Fibroblast of lung (primary cell): ENCODE measurements at regions not wholly inside any gene's neighbourhood (a gene's known extent, or its start where the extent isn't known, plus 50 kb on each side); places are given as distances from the start of the nearest gene placed in this dataset.

Experiments
- DNase-seq, 2 donors: peaks; one replicate each; pipeline versions ENCODE4 v3.0.0 to v3.0.0-alpha.2; 2010; ENCODE audit warnings: low read depth in 2 of 2
- H2AFZ ChIP-seq: 2 replicates; pipeline ENCODE4 v1.5.1; 2012; ENCODE audit warnings: low read length, control low read depth, inconsistent platforms
- H3K27ac ChIP-seq: 2 replicates; pipeline ENCODE4 v1.5.1; 2011; ENCODE audit warnings: low read length, control low read depth; ENCODE audit not compliant: insufficient read depth
- H3K27me3 ChIP-seq: 2 replicates; pipeline ENCODE4 v1.5.1; 2011; ENCODE audit warnings: mild to moderate bottlenecking, low read length; ENCODE audit not compliant: control insufficient read depth, insufficient read depth
- H3K36me3 ChIP-seq: 2 replicates; pipeline ENCODE4 v1.5.1; 2011; ENCODE audit warnings: low read length; ENCODE audit not compliant: control insufficient read depth, insufficient read depth
- H3K4me1 ChIP-seq: 2 replicates; pipeline ENCODE4 v1.5.1; 2011; ENCODE audit warnings: low read length; ENCODE audit not compliant: control insufficient read depth, insufficient read depth; ENCODE audit errors: extremely low read depth
- H3K4me2 ChIP-seq: 2 replicates; pipeline ENCODE4 v1.5.1; 2011; ENCODE audit warnings: low read length, control low read depth; ENCODE audit not compliant: insufficient read depth; ENCODE audit errors: extremely low read depth
- H3K4me3 ChIP-seq, 4 experiments: fragments of 200-600 bp in 1 of 4; sonication (generic) in 1 of 4; replicated peaks in 1 of 4; 2 replicates each; pipeline ENCODE4 v1.5.1; 2011 to 2016; ENCODE audit warnings: low read length in 4 of 4, low read depth in 3 of 4, mild to moderate bottlenecking in 3 of 4, control low read depth in 2 of 4, inconsistent platforms in 1 of 4, mixed read lengths in 1 of 4; ENCODE audit not compliant: insufficient read depth in 1 of 4; ENCODE audit errors: control extremely low read depth in 1 of 4
- H3K79me2 ChIP-seq: 2 replicates; pipeline ENCODE4 v1.5.1; 2012; ENCODE audit warnings: mild to moderate bottlenecking, low read length, inconsistent platforms; ENCODE audit not compliant: control insufficient read depth, insufficient read depth
- H3K9ac ChIP-seq: 2 replicates; pipeline ENCODE4 v1.5.1; 2011; ENCODE audit warnings: mild to moderate bottlenecking, low read length, control low read depth; ENCODE audit not compliant: insufficient read depth
- H3K9me3 ChIP-seq: 2 replicates; pipeline ENCODE4 v1.5.1; 2012; ENCODE audit warnings: low read depth, low read length; ENCODE audit not compliant: control insufficient read depth, insufficient read depth
- H4K20me1 ChIP-seq: 2 replicates; pipeline ENCODE4 v1.5.1; 2011; ENCODE audit warnings: low read length; ENCODE audit not compliant: control insufficient read depth, insufficient read depth; ENCODE audit errors: extremely low read depth
- CTCF ChIP-seq, 2 donors: IDR thresholded peaks in 1 of 2; conservative IDR thresholded peaks in 1 of 2; 1 replicate in 1 of 2; 2 replicates in 1 of 2; pipeline ENCODE4 v1.5.1; 2011 to 2012; ENCODE audit warnings: low read length in 2 of 2, control low read depth in 1 of 2, inconsistent platforms in 1 of 2, low read depth in 1 of 2, mild to moderate bottlenecking in 1 of 2
- EZH2 ChIP-seq: IDR thresholded peaks from 2 replicates; pipeline ENCODE4 v1.5.1; 2012; ENCODE audit warnings: low read length, control low read depth, mild to moderate bottlenecking; ENCODE audit errors: missing control alignments

GRCh38 chr13:58452123-58452623, 820.6 kb downstream of the PCDH17 start:
- Histone ChIP-seq H3K27me3 (no peaks in the 10 kb centered on the region), H4K20me1 (no peaks in the 10 kb centered on the region), H3K4me1 (no peaks in the 10 kb centered on the region), H3K79me2 (no peaks in the 10 kb centered on the region), H3K9ac (no peak overlapping the region), H3K27ac (no peak overlapping the region), H3K36me3 (no peaks in the 10 kb centered on the region), H2AFZ (no peak overlapping the region), H3K4me3 (no peak overlapping the region), H3K4me2 (no peak overlapping the region), H3K9me3 (no peaks in the 10 kb centered on the region)
- peak in 1 of 2 donors; percentile 66 for DNase-seq
- TF ChIP-seq EZH2 = no peak
- TF ChIP-seq CTCF (conservative IDR thresholded peaks at IDR 0.05 in 1 of 2, IDR thresholded peaks at IDR 0.05 in 1 of 2; ENCODE audit: low read depth in 1 of 2, low read length in 2 of 2) = no peak

- DNase-seq = no peak
- no peak overlapping the region for H3K27ac ChIP-seq
- no peak overlapping the region for H3K4me3 ChIP-seq
- H3K4me2 ChIP-seq = no peak overlapping the region
- no peaks in the 10 kb centered on the region for H3K9me3 ChIP-seq
- no peak overlapping the region for H3K9ac ChIP-seq
- no peaks in the 10 kb centered on the region for H4K20me1 ChIP-seq
- H3K27me3 ChIP-seq = no peaks in the 10 kb centered on the region
- H2AFZ ChIP-seq = no peak overlapping the region
- H3K79me2 ChIP-seq = no peaks in the 10 kb centered on the region
- H3K36me3 ChIP-seq = no peaks in the 10 kb centered on the region
- TF ChIP-seq EZH2 (no peak), CTCF (conservative IDR thresholded peaks at IDR 0.05 in 1 of 2, IDR thresholded peaks at IDR 0.05 in 1 of 2; ENCODE audit: low read depth in 1 of 2, low read length in 2 of 2) (no peak)
- no peaks in the 10 kb centered on the region for H3K4me1 ChIP-seq
Observed at GRCh38 chr13:58455094-58455493, 823.5 kb downstream of the PCDH17 start.

- Histone ChIP-seq H3K79me2 (no peaks in the 10 kb centered on the region), H4K20me1 (no peaks in the 10 kb centered on the region), H3K9me3 (no peaks in the 10 kb centered on the region), H3K4me2 (no peak overlapping the region), H3K27me3 (no peaks in the 10 kb centered on the region), H3K4me1 (no peaks in the 10 kb centered on the region), H3K27ac (no peak overlapping the region), H3K4me3 (no peak overlapping the region), H3K36me3 (no peaks in the 10 kb centered on the region), H2AFZ (no peak overlapping the region), H3K9ac (no peak overlapping the region)
- no peak for DNase-seq
- TF ChIP-seq EZH2 (no peak), CTCF (conservative IDR thresholded peaks at IDR 0.05 in 1 of 2, IDR thresholded peaks at IDR 0.05 in 1 of 2; ENCODE audit: low read depth in 1 of 2, low read length in 2 of 2) (no peak)
Observed at GRCh38 chr13:58461217-58461616, 829.7 kb downstream of the PCDH17 start.
